Activated T-cell treated with anti-CD3 and anti-CD28 coated beads for 1 hour (primary cell): ENCODE measurements at regions not wholly inside any gene's neighbourhood (a gene's known extent, or its start where the extent isn't known, plus 50 kb on each side); places are given as distances from the start of the nearest gene placed in this dataset.

ENCODE experiments used
- DNase-seq: peaks from one replicate; pipeline ENCODE4 v3.0.0-alpha.2; 2020; ENCODE audit warnings: low read depth

GRCh38 chr6:151701911-151702562, 105.4 kb upstream of the ESR1 start:
- no peak for DNase-seq

GRCh38 chr6:151702851-151703658, 104.4 kb upstream of the ESR1 start:
- no peak for DNase-seq

GRCh38 chr6:151704383-151704782, 103.1 kb upstream of the ESR1 start:
- no peak for DNase-seq

GRCh38 chr6:151705993-151706733, 101.3 kb upstream of the ESR1 start:
- DNase-seq: no peak

- DNase-seq: no peak
Measured at GRCh38 chr6:151709329-151709728, 98.2 kb upstream of the ESR1 start.

GRCh38 chr6:151716526-151716932, 91.0 kb upstream of the ESR1 start:
- DNase-seq: no peak

- DNase-seq: no peak
Measured at GRCh38 chr6:151719070-151719469, 88.4 kb upstream of the ESR1 start.

GRCh38 chr6:151721146-151721545, 86.3 kb upstream of the ESR1 start:
- DNase-seq: no peak

- DNase-seq: no peak
Measured at GRCh38 chr6:151721671-151722070, 85.8 kb upstream of the ESR1 start.

- DNase-seq: no peak
Measured at GRCh38 chr6:151722342-151722741, 85.1 kb upstream of the ESR1 start.

GRCh38 chr6:151723152-151723551, 84.3 kb upstream of the ESR1 start:
- no peak for DNase-seq

GRCh38 chr6:151729829-151730495, 77.5 kb upstream of the ESR1 start:
- no peak for DNase-seq

GRCh38 chr6:151730496-151730870, 77.0 kb upstream of the ESR1 start:
- DNase-seq: no peak

- DNase-seq: no peak
Measured at GRCh38 chr6:151731313-151731712, 76.2 kb upstream of the ESR1 start.

GRCh38 chr6:151733680-151734320, 73.7 kb upstream of the ESR1 start:
- no peak for DNase-seq

- no peak for DNase-seq
Measured at GRCh38 chr6:151738267-151738666, 69.2 kb upstream of the ESR1 start.

- no peak for DNase-seq
Measured at GRCh38 chr6:151738960-151739359, 68.5 kb upstream of the ESR1 start.

GRCh38 chr6:151740820-151741219, 66.7 kb upstream of the ESR1 start:
- DNase-seq: no peak

- no peak for DNase-seq
Measured at GRCh38 chr6:151747896-151748295, 59.6 kb upstream of the ESR1 start.

- no peak for DNase-seq
Measured at GRCh38 chr6:151749341-151749740, 58.1 kb upstream of the ESR1 start.

GRCh38 chr6:151753581-151753980, 53.9 kb upstream of the ESR1 start:
- DNase-seq: no peak

- DNase-seq: no peak
Measured at GRCh38 chr6:151757506-151757955, 50.0 kb upstream of the ESR1 start.
